Endothelial cell (in vitro differentiated cells): ENCODE measurements at regions not wholly inside any gene's neighbourhood (a gene's known extent, or its start where the extent isn't known, plus 50 kb on each side); places are given as distances from the start of the nearest gene placed in this dataset.

Experiments used
- DNase-seq: peaks from one replicate; pipeline ENCODE4 v3.0.0; 2021; ENCODE audit warnings: low spot score
- H3K27ac Mint-ChIP-seq: one replicate; pipeline ENCODE4 v1.8.0; 2021; ENCODE audit warnings: mixed read lengths, inconsistent platforms; ENCODE audit not compliant: unreplicated experiment
- H3K27me3 Mint-ChIP-seq: one replicate; pipeline ENCODE4 v1.8.0; 2021; ENCODE audit warnings: mild to moderate bottlenecking, moderate library complexity, mixed read lengths, inconsistent platforms; ENCODE audit not compliant: unreplicated experiment
- H3K36me3 Mint-ChIP-seq: one replicate; pipeline ENCODE4 v1.8.0; 2021; ENCODE audit warnings: mild to moderate bottlenecking, low read depth, mixed read lengths, inconsistent platforms; ENCODE audit not compliant: unreplicated experiment
- H3K4me1 Mint-ChIP-seq: one replicate; pipeline ENCODE4 v1.8.0; 2021; ENCODE audit warnings: mild to moderate bottlenecking, mixed read lengths, inconsistent platforms; ENCODE audit not compliant: unreplicated experiment
- H3K4me3 Mint-ChIP-seq: one replicate; pipeline ENCODE4 v1.8.0; 2021; ENCODE audit warnings: mild to moderate bottlenecking, mixed read lengths, inconsistent platforms; ENCODE audit not compliant: unreplicated experiment
- H3K9me3 Mint-ChIP-seq: one replicate; pipeline ENCODE4 v1.8.0; 2021; ENCODE audit warnings: mixed read lengths, inconsistent platforms; ENCODE audit not compliant: unreplicated experiment
- CTCF ChIP-seq: fragments of 200-600 bp; sonication (generic); IDR thresholded peaks from one replicate; pipeline ENCODE4 v1.5.0; 2021; ENCODE audit warnings: antibody characterized with exemption; ENCODE audit not compliant: unreplicated experiment

- Mint-ChIP-seq H3K27me3 (no peaks in the 10 kb centered on the region), H3K4me1 (no peaks in the 10 kb centered on the region), H3K27ac (no peak overlapping the region), H3K9me3 (no peaks in the 10 kb centered on the region), H3K36me3 (no peaks in the 10 kb centered on the region), H3K4me3 (no peak overlapping the region)
- DNase-seq = no peak
- TF ChIP-seq CTCF = no peak
Observed at GRCh38 chr4:30437316-30437715, 282.9 kb upstream of the PCDH7 start.

GRCh38 chr4:30443289-30443688 is 276.9 kb upstream of the PCDH7 start:
- TF ChIP-seq CTCF = no peak
- no peak overlapping the region for H3K27ac Mint-ChIP-seq
- DNase-seq = no peak

GRCh38 chr4:30450474-30450873 is 269.7 kb upstream of the PCDH7 start:
- Mint-ChIP-seq H3K4me1 (no peaks in the 10 kb centered on the region), H3K27me3 (no peaks in the 10 kb centered on the region), H3K27ac (no peak overlapping the region), H3K9me3 (no peaks in the 10 kb centered on the region), H3K4me3 (no peak overlapping the region), H3K36me3 (no peaks in the 10 kb centered on the region)
- no peak for TF ChIP-seq CTCF
- no peak for DNase-seq

More at GRCh38 chr4:30443289-30443688, 276.9 kb upstream of the PCDH7 start:
- no peak overlapping the region for H3K4me3 Mint-ChIP-seq
- no peaks in the 10 kb centered on the region for H3K27me3 Mint-ChIP-seq
- H3K36me3 Mint-ChIP-seq = no peaks in the 10 kb centered on the region
- no peaks in the 10 kb centered on the region for H3K4me1 Mint-ChIP-seq
- H3K9me3 Mint-ChIP-seq = no peaks in the 10 kb centered on the region

- no peaks in the 10 kb centered on the region for H3K27me3 Mint-ChIP-seq
- H3K9me3 Mint-ChIP-seq = no peaks in the 10 kb centered on the region
- DNase-seq = no peak
- H3K27ac Mint-ChIP-seq = no peak overlapping the region
- no peaks in the 10 kb centered on the region for H3K36me3 Mint-ChIP-seq
- TF ChIP-seq CTCF = no peak
- H3K4me1 Mint-ChIP-seq = no peaks in the 10 kb centered on the region
- no peak overlapping the region for H3K4me3 Mint-ChIP-seq
Observed at GRCh38 chr4:30454504-30454903, 265.7 kb upstream of the PCDH7 start.

GRCh38 chr4:30456716-30457115 is 263.5 kb upstream of the PCDH7 start:
- Mint-ChIP-seq H3K4me3 (no peak overlapping the region), H3K4me1 (no peaks in the 10 kb centered on the region), H3K9me3 (no peaks in the 10 kb centered on the region), H3K27ac (no peak overlapping the region), H3K27me3 (no peaks in the 10 kb centered on the region), H3K36me3 (no peaks in the 10 kb centered on the region)
- no peak for TF ChIP-seq CTCF
- DNase-seq = no peak
